HepG2 (cell line): ENCODE measurements at regions not wholly inside any gene's neighbourhood (a gene's known extent, or its start where the extent isn't known, plus 50 kb on each side); places are given as distances from the start of the nearest gene placed in this dataset.

ENCODE experiments used
- BRD4 ChIP-seq: sonication (generic); formaldehyde crosslinking; IDR thresholded peaks from 2 replicates; pipeline ENCODE4 v1.4.0; 2020; ENCODE audit warnings: missing genetic modification reagents
- POLR2A ChIP-seq, 2 experiments: IDR thresholded peaks; 2 replicates each; pipeline ENCODE4 v1.6.1; 2011; ENCODE audit warnings: low read depth in 2 of 2, low read length in 2 of 2, mild to moderate bottlenecking in 1 of 2, moderate library complexity in 1 of 2; ENCODE audit not compliant: insufficient read depth in 1 of 2
- POLR2AphosphoS5 ChIP-seq: IDR thresholded peaks from 2 replicates; pipeline ENCODE4 v1.6.1; 2012; ENCODE audit warnings: low read depth, low read length
- TBP ChIP-seq: sonication (generic); formaldehyde crosslinking; IDR thresholded peaks from 2 replicates; pipeline ENCODE4 v1.5.0; 2020; ENCODE audit warnings: missing genetic modification reagents
- TF ChIP-seq, protein P1 (sequence below): sonication (generic); formaldehyde crosslinking; IDR thresholded peaks from 2 replicates; pipeline ENCODE4; 2020; ENCODE audit warnings: missing genetic modification reagents, mild to moderate bottlenecking, borderline replicate concordance

- no peak for TF ChIP-seq POLR2A (IDR thresholded peaks at IDR 0.05; ENCODE audit: insufficient read depth in 1 of 2, low read depth in 2 of 2, low read length in 2 of 2)
- TF ChIP-seq, protein P1, sequence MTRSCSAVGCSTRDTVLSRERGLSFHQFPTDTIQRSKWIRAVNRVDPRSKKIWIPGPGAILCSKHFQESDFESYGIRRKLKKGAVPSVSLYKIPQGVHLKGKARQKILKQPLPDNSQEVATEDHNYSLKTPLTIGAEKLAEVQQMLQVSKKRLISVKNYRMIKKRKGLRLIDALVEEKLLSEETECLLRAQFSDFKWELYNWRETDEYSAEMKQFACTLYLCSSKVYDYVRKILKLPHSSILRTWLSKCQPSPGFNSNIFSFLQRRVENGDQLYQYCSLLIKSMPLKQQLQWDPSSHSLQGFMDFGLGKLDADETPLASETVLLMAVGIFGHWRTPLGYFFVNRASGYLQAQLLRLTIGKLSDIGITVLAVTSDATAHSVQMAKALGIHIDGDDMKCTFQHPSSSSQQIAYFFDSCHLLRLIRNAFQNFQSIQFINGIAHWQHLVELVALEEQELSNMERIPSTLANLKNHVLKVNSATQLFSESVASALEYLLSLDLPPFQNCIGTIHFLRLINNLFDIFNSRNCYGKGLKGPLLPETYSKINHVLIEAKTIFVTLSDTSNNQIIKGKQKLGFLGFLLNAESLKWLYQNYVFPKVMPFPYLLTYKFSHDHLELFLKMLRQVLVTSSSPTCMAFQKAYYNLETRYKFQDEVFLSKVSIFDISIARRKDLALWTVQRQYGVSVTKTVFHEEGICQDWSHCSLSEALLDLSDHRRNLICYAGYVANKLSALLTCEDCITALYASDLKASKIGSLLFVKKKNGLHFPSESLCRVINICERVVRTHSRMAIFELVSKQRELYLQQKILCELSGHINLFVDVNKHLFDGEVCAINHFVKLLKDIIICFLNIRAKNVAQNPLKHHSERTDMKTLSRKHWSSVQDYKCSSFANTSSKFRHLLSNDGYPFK (CRISPR knock-in tag) = no peak
- TF ChIP-seq TBP (CRISPR knock-in tag) = no peak
- no peak for TF ChIP-seq POLR2AphosphoS5
- no peak for TF ChIP-seq BRD4 (CRISPR knock-in tag)
These were observed 646.5 kb upstream of the ACTRT1 start for GRCh38 chrX:128698573-128699181.
